Cerebellar cortex (tissue), 1 donor: ENCODE measurements at regions not wholly inside any gene's neighbourhood (a gene's known extent, or its start where the extent isn't known, plus 50 kb on each side); places are given as distances from the start of the nearest gene placed in this dataset.
"Not testable (repeated sequence)": the region's sequence is repeated elsewhere in the genome, so short reads cannot be mapped to it uniquely, and the experiment has no call there.

ENCODE experiments used
- DNase-seq: peaks from one replicate; pipeline ENCODE4 v3.0.0-alpha.2; 2015; ENCODE audit warnings: low spot score

DNA sequence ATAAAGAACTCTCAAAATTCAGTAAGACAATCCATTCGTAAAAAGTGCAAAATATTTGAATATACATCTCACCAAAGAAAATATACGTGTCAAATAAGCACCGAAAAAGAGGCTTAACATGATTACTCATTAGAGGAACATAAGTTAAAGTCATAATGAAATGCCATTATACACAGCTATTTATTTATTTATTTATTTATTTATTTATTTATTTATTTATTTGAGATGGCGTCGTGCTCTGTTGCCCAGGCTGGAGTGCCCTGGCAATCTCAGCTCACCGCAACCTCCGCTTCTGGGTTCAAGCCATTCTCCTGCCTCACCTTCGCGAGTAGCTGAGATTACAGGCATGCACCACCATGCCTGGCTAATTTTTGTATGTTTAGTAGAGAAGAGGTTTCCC, 203.6 kb upstream of the UBASH3B start:
- no peak for DNase-seq

DNA sequence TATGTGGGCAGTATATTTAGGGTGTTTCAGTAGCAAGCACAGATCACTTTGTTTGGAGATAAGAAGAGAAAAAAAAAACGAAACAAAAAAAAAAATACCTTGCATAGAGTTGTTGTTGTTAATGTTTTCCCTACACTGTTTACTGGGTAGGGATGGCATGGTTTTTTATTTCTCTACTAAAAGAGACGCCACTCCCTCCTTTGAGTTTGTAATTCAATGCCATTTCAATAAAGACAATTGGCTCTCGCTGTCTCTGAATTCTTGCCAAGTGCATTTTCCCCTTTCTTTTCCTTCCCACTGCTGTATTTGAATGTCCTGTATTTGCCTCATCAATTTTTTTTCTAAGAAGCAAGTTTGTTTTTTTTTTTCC, 213.9 kb upstream of the UBASH3B start:
- peak; percentile 1 for DNase-seq

DNA sequence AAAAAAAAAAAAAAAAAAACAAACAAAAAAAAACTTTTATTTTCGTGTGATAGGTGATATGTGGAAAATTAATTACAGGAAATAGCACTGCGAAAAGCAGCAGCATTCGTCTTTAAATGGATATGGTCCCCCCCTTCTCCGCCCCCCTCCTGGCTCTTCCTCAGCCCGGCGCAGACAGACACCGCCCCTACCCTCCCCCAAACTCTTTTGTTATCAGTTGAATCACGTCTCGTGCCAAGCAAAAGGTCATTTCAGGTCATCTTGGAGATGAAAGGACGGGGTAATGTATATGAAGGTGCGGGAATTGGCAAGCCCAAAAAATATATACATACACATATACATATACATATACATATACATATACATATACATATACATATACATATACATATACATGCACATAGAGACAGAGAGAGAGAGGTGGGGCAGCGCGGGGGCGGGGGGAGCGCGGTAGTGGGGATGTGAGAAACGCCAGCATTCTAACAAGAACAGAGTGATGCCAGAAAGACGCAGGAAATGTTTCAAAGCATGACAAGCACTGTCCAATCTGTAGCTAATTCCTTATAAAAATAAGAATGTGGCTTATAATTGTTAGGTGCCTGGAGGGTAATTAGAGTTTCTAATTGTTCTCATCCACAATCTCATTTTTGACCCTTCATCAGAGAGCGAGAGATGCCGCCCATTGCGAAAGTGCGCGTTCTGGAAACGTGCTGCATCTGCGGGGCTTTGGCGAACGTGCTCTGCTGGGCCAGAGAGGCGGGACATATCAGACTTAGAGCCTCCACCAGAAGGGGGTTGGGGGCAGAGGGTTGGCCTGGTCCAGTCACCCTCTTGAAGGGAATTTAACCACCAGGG, 214.5 kb upstream of the UBASH3B start:
- no peak for DNase-seq

DNA sequence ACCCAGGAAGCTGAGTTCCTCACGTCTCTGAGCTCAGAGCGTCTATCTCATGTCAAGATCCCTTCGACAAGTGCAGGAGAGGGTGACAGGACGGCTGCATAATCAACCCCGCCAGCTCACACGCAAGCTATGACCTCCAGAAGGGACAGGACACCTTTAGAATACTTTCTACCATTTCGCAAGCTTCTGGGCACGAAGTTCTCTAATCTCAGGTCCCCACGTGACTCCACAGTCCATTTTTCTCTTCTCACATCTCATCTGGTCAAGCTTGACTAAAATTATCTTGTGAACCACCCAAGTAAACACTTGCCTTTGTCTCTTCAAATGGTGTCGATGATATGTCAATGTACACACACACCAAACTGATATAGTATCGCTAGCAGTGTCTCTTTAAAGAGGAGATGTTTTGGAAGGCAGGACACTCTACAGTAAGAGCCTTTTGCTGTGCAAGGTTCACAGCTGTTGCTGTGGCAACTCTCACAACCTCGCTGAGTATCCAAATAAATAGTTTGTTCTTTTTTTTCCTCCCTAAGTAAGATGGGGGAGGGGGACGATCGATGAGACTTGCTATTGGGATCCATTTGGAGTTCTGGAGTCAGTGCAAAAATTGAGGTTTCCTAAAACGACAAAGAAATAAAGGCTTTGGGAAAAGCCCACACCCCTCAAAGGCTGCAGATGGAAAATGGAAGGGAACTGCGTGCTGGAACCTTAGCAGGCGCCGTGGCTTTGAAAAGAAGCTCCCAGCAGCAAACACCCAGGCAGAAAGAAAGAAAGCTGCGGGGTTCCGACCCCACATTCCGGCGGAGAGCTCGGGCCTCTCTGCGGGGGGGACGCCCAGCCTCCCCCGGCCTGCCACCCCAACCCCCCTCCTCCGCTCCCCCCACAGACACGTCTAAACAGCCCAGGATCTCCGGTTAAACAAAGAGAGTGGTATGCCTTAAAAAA, 215.4 kb upstream of the UBASH3B start:
- peak; percentile 4 for DNase-seq

DNA sequence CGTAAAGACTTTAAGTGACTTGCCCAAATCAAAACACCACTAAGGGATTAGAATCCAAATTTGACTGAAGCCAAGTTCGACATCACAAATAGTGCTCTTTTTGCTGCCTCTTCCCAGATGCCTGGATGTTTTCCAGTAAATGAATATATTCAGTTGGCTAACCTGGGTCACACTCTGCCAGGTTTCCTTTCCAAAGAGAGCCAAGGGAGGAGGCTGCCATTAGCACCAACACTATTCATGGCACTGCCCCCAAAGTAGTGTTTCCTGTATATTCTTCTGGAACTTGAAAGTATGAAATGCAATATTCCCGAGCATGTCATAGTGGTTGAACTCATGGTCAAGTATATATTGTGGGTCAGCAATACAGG, 219.3 kb upstream of the UBASH3B start:
- DNase-seq: no peak

DNA sequence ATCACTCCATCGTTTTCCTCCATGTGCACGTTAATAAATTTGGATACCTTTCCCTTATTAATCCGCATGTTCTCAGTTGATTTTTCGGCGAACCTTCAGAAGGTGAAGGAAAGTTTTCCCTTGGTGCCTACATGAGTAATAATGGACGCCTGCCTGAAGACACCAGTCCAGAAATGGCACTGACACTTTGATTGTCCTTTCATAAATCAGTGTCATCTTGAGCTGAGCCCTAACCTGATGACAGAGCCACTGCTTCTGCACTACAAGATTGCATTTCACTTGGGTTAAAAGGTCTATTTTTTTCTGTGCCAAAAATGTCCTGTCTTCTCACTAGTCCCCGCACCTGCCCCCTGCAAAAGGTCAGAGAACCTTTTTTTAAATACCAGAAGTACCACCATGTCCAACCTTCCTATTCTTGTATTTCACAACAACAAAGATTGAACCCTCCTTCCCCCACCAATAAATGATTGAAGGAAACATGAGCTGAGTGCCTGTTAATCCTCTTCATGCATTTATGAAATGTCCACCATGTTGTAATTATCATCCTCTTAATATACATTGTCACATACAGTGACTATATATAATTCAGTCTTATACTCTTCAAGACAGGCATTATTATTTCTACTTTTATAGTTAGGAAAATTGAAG, 219.9 kb upstream of the UBASH3B start:
- no peak for DNase-seq

DNA sequence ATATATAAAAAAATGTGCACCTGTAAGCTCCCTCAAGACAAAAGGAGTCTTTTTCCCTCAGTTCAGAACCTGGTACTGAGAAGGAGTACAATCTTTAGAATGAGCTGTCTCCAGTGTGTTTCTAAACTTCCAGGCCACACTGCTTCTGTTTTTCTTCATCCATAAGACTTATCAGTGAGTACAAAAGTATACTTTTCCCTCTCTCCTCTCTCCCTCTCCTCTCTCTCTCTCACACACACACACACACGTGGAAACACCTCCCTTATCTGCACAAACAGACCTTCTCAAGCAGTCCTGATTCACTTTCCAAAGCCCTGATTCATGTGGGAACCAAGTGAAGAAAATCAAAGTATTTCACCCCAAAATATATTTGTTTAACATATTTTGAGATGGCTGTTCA, 220.7 kb upstream of the UBASH3B start:
- DNase-seq: no peak

DNA sequence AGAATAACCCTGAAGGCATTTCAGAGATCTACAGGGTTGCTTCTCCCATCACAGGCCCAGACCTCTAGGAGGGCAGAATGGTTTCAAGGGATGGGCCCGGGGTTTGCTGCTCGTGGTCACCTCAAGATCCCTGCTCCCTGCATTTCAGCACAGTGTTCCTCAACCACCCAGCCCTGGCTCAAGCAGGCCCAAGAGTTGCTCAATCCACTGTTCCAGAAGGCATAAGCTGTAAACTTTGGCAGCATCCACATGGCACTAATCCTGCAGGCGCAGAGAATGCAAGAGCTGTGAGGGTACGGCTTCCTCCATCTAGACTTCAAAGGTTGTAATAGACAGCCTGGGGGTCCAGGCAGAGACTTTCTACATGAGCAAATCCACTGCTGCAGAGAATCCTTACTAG, 225.0 kb upstream of the UBASH3B start:
- DNase-seq: no peak

DNA sequence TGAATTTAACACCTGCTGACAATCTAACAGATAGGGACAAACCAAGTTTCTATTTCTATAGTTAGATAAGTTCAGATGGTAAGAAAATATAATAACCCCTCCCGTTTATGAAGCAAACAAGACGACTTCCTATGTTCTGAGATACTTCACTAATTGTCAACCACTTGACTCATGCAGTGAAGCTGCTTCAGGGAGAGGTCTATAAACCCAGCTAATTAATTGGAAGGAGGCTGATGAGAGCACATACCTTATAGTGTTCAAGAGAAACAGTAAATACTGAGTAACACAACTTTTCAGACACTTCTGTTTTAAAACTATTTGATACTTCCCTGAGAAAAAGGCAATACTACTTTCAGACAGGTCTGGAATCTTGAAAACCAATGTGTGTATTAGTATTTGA, 229.4 kb upstream of the UBASH3B start:
- DNase-seq: no peak

DNA sequence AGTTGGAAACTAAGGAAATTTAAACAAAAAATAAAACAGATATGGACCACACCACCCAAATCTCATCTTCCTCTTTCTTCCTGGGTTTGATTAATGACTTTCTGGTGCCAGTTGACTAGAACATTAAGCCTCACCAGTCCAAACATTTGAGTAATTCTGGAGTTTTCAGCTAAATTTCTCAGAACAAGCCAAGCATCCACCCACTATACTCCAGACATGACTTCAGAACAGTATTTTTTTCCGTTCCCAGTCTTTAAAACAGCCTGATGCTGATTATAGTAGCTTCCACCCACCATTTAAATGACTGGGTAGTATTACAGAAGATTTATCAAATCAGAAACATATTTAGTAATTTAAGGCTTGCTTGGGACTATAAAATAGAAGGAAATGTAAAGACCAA, 230.9 kb upstream of the UBASH3B start:
- DNase-seq: no peak

DNA sequence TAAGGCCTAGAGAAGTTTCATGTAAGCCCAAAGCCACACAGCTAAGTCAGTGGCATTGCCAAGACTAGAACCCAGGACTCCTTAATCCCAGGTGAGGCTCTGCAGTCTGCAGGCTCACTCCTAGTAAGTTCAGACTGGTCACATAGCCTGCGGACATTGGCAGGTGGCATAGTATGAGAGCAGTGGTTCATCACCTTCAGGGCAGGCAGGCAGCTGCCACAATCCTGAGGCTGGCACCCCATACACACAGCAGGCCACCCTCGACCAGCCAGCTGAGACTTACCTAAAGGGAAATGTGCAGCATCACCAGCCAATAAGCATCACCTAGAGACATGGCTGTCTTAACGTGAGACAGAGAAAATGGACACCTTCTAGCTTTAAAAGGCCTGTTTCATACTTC, 231.6 kb upstream of the UBASH3B start:
- no peak for DNase-seq

DNA sequence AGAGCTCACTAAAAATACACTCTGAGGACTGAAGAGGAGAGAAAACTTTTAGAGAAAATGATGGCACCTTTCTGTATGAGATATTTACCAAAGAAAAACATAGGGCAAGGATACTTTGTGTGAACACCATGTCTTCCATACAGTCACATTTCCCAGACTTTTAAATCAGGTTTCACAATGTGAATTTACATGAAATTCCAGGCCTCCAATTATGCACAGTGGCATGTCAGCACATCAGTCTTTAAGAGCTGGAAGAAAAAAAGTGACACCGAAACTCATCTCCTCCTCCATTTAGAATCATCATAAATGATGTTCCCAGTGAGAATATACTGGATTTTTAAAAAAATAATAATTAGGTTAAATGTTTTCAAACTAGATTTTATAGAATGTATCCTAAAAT, 232.2 kb upstream of the UBASH3B start:
- no peak for DNase-seq

DNA sequence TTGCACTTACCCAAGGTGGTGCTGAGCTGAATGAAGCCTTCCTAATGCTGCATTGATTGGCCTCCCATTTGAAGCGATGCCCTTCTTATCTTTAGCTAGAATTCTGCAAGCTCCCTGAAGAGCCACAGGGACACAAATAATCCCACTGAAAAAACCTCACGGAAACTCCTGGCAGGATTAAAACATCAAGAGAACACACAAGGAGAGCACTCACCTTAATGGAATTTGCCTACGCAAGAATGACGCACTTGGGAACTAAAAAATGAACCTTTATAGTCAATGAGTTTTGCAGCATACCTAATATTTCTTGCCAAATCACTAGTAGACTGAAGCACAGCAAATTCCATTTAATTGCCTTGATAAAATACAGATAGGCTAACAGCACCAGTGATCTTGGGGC, 232.8 kb upstream of the UBASH3B start:
- DNase-seq: no peak

DNA sequence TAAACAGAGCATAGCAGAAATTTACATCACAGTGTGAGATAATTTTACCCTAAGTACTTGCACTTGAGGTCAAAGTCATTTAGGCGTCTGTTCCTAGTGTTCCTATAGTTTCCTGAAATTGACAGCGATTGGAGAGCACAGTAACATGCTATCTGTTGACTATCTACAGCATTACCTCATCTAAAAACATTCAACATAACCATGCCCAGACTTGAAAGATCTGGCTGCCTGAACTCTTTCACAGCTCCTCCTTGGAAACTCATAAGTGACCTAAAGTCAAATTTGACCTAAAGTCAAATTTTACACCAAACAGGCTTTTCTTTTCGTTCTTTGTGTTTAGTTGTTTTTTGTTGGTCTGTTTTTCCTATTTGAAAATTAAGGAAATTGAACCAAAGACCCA, 233.8 kb upstream of the UBASH3B start:
- no peak for DNase-seq

DNA sequence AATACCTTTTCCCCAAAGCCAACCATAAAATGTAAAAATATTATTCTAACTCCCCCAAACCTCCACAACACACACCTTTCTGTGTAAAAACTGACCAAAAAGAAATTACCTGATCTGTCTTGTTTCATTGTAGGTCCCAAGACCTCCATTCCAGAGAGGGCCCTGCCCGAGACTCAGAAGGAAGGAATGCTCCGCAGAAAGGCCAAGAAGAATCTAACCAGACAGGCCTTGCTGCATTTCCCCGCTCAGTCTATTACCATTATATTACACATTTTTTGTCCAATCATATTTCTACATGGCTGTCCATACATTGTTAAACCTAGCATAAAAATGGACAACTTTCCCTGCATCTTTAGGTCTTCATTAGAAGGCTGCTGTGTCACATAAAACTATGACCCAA, 237.5 kb upstream of the UBASH3B start:
- DNase-seq: no peak

DNA sequence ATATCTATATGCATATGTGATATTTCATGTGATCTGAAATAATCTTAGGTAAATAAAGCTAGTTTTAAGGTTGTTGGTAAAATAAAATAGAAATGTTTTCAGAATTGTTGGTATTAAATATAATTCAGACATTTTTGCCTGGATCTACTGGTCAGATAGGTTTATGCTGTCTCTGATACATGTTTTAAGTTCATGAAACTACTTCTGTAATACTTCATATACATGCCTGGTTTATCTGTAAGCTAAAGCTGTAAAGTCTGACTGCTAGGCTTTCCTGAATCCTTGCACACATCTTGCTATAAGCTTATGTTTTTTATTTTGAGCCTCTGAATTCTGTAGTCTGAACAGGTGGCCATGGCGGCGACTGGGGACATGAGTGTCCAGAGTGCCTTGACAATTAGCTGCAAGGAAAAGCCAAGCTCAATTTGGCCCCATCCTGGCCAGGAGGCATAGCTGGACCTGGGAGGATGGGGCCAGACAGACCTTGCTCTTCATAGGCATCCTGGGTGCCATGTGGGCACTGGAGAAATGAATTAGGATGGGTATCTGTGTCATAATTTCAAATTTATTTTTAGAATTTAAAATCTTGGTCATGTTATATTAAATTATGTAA, 241.0 kb upstream of the UBASH3B start:
- DNase-seq: no peak

DNA sequence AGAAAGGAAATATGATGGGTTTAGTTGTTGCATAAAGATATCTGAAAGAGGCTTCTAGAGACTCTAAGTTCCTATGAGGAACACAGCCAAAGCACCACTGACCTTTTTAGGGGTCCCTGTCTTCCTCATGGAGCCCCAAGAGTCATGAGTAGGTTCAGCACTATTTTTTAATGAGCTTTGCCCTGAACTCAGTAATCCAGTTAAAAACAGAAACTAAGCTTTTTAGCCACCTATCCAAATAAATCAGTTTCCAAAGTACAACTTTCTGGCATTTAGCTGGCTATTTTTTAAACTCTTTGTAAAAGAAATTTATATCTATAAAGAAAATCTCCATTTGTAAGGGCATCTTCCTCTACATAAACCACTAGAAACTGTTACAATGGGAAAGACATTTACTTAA, 241.8 kb upstream of the UBASH3B start:
- DNase-seq: no peak

DNA sequence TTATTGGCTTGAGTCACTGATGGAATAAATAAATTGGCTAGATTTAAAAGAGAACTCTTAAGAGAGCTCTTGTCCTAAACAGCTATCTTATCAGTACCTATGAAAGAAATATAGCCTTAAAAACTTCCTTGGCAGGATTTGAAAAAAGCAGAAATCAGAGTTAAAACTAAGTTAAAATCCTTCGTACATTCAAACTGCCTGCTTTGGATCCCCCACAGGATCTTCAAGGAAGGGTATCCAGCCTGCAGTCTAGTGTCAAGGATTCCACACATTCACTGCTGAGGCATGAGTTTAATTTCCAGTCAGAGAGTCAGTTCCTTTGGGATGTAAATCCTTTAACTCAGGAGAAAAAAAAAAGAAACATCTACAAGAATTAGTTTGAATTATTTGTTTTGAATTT, 242.9 kb upstream of the UBASH3B start:
- no peak for DNase-seq

DNA sequence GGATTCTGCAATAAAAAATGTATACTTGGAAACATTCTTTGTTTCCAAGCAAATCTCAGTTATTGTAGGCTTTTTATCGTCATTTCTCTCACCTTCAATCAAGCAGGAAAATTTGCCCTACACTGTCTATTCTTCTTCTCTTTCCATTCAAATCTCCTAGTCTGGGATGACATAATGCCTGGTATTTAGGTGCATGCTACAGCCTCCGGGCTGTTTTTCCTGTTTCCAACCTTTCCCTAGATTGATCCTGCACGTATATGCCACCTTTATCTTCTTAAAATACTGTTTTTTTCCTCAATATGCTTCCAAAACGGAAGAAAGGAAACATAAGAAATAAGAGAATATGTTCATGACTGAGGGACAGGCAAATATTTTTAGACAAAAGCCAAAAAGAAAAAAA, 249.1 kb upstream of the UBASH3B start:
- no peak for DNase-seq

DNA sequence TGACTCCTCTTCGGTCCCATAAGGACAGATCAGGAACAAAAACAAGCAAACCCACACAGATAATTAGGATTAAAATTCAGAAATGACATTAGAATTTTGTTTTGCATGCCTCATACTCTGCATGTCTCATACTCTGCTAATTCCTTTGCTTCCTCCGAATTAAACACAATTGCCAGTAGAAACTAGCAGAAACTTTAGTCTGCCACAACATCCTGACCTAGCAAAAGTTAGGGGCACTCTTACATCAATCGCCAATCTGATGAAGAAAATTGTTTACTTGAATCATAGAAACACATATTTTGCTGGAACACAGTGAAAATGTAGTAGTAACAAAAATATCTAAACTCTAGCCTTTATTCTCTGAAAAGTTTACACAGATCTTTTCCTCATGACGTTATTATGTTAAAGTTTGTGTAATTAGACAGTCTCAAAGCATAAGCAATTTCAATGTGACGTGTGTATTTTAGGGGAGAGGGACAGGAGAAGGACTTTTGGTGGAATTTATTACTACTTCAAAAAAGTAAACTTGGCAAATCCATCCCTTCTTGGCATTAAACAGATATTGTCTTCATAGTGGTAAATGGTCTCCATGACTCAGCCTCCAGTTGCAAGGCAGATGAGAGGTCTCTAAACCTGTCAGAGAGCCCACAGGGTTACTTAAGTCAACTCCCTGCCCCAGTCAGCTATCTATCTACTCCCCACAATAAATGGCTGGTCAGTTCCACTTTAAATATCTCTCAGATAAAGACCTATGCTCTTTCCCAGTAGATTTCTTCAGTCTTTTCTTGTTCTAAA, 249.8 kb upstream of the UBASH3B start:
- no peak for DNase-seq

DNA sequence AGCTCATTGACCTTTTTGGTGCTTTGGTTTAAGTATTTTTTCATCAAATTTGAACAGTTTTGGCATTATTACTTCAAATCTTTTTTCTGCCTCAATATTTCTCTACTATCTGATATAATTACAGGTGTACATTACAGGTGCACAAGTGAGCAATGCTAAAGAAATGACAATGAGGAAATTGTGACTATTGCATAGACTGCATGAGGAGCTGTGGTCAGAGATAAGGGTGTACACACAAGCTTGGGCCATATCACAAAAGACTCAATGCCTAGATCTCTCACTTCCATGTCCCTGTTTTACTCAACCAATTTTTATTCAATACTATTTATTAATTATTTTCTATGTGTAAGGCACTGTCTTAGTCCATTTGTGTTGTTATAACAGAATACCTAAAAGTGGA, 251.0 kb upstream of the UBASH3B start:
- no peak for DNase-seq

DNA sequence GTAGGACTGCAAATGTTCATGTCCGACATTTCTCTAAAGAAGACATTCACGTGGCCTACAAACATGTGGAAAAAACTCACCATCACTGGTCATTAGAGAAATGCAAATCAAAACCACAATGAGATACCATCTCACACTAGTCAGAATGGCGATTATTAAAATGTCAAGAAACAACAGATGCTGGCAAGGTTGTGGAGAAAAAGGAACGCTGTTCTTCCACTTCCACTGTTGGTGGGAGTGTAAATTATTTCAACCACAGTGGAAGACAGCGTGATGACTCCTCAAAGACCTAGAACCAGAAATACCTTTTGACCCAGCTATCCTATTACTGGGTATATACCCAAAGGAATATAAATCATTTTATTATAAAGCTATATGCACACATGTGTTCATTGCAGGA, 253.9 kb upstream of the UBASH3B start:
- not testable (repeated sequence) for DNase-seq
